IMR-90 (cell line): ENCODE measurements at regions not wholly inside any gene's neighbourhood (a gene's known extent, or its start where the extent isn't known, plus 50 kb on each side); places are given as distances from the start of the nearest gene placed in this dataset.

Experiments
- ATAC-seq: fragments of 200-7000 bp; cut with Tn5 transposase; 2 replicates; pipeline ENCODE4 v1.9.1; 2020; ENCODE audit warnings: low read depth, mild to moderate bottlenecking, moderate library complexity
- BruUV-seq: library from RNA; stranded (reverse); fragments of 400-500 nt; replicated peaks from 2 replicates; lab custom pipeline; 2021; lab: Mats Ljungman, UMichigan
- CTCF ChIA-PET: fragments of 300-600 bp; formaldehyde crosslinking; extraction: SDS; loops from one replicate; lab custom pipeline; 2021; ENCODE audit warnings: antibody characterized with exemption; lab: Yijun Ruan, JAX
- POLR2A ChIA-PET: fragments of 300-600 bp; sonication (Branson Sonifier 250); formaldehyde crosslinking; loops from one replicate; lab custom pipeline; 2022; ENCODE audit warnings: antibody characterized with exemption; ENCODE audit not compliant: unreplicated experiment; lab: Charles Lee
- DNase-seq: peaks from one replicate; pipeline ENCODE4 v3.0.0; 2013
- H2AFZ ChIP-seq: replicated peaks from 2 replicates; pipeline ENCODE3; 2013; ENCODE audit warnings: low read length, mild to moderate bottlenecking; ENCODE audit not compliant: poor library complexity
- H2AK5ac ChIP-seq: 2 replicates; pipeline ENCODE4 v1.6.1; 2013; ENCODE audit warnings: low read depth, low read length, inconsistent platforms
- H2AK9ac ChIP-seq: replicated peaks from 2 replicates; pipeline ENCODE3; 2013; ENCODE audit warnings: mild to moderate bottlenecking, low read depth, low read length, moderate library complexity; ENCODE audit not compliant: poor library complexity
- H2BK120ac ChIP-seq: 2 replicates; pipeline ENCODE4 v1.6.1; 2013; ENCODE audit warnings: low read depth, low read length, inconsistent platforms
- H2BK15ac ChIP-seq: 3 replicates; pipeline ENCODE4 v1.6.1; 2013; ENCODE audit warnings: low read depth, low read length, inconsistent platforms
- H2BK20ac ChIP-seq: 2 replicates; pipeline ENCODE4 v1.6.1; 2013; ENCODE audit warnings: low read depth, mild to moderate bottlenecking, inconsistent platforms, low read length, moderate library complexity
- H2BK5ac ChIP-seq: 2 replicates; pipeline ENCODE4 v1.6.1; 2013; ENCODE audit warnings: mild to moderate bottlenecking, low read depth, low read length, inconsistent platforms; ENCODE audit not compliant: poor library complexity, severe bottlenecking
- H3K14ac ChIP-seq: replicated peaks from 2 replicates; pipeline ENCODE4 v1.6.1; 2013; ENCODE audit warnings: low read depth, low read length, inconsistent platforms
- H3K18ac ChIP-seq: 2 replicates; pipeline ENCODE4 v1.6.1; 2013; ENCODE audit warnings: low read depth, low read length, control low read depth
- H3K23ac ChIP-seq: 2 replicates; pipeline ENCODE4 v1.6.1; 2013; ENCODE audit warnings: low read depth, low read length, inconsistent platforms
- H3K27ac ChIP-seq: 2 replicates; pipeline ENCODE4 v1.5.1; 2013; ENCODE audit warnings: mild to moderate bottlenecking, control low read depth, low read length; ENCODE audit not compliant: insufficient read depth
- H3K27me3 ChIP-seq: 2 replicates; pipeline ENCODE4 v1.6.1; 2013; ENCODE audit warnings: low read length; ENCODE audit not compliant: control insufficient read depth, insufficient read depth
- H3K36me3 ChIP-seq: 2 replicates; pipeline ENCODE4 v1.6.1; 2013; ENCODE audit warnings: low read length, mixed read lengths; ENCODE audit not compliant: control insufficient read depth, insufficient read depth
- H3K4ac ChIP-seq: 2 replicates; pipeline ENCODE4 v1.6.1; 2013; ENCODE audit warnings: low read depth, low read length, inconsistent platforms
- H3K4me1 ChIP-seq: 2 replicates; pipeline ENCODE4 v1.6.1; 2013; ENCODE audit warnings: low read length, mixed read lengths; ENCODE audit not compliant: control insufficient read depth, insufficient read depth
- H3K4me2 ChIP-seq: 2 replicates; pipeline ENCODE4 v1.6.1; 2013; ENCODE audit warnings: low read depth, mild to moderate bottlenecking, control low read depth, low read length, moderate library complexity
- H3K4me3 ChIP-seq: 2 replicates; pipeline ENCODE4 v1.5.1; 2013; ENCODE audit warnings: low read depth, mild to moderate bottlenecking, control low read depth, low read length, moderate library complexity; ENCODE audit not compliant: insufficient read depth
- H3K56ac ChIP-seq: 2 replicates; pipeline ENCODE4 v1.6.1; 2013; ENCODE audit warnings: low read length, inconsistent platforms; ENCODE audit not compliant: insufficient read depth; ENCODE audit errors: extremely low read depth
- H3K79me1 ChIP-seq, 2 experiments: 2 replicates each; pipeline ENCODE4 v1.6.1; 2013; ENCODE audit warnings: low read length in 2 of 2, inconsistent platforms in 1 of 2, low read depth in 1 of 2
- H3K9ac ChIP-seq: 2 replicates; pipeline ENCODE4 v1.6.1; 2013; ENCODE audit warnings: low read depth, low read length, control low read depth
- H3K9me1 ChIP-seq: 2 replicates; pipeline ENCODE4 v1.6.1; 2013; ENCODE audit warnings: low read length, inconsistent platforms; ENCODE audit not compliant: insufficient read depth
- H3K9me3 ChIP-seq: 2 replicates; pipeline ENCODE4 v1.6.1; 2013; ENCODE audit warnings: low read length; ENCODE audit not compliant: control insufficient read depth, insufficient read depth
- H4K20me1 ChIP-seq: 2 replicates; pipeline ENCODE4 v1.6.1; 2013; ENCODE audit warnings: low read length, inconsistent platforms; ENCODE audit not compliant: insufficient read depth
- H4K5ac ChIP-seq: 2 replicates; pipeline ENCODE4 v1.6.1; 2013; ENCODE audit warnings: mild to moderate bottlenecking, low read depth, low read length, control low read depth
- H4K8ac ChIP-seq, 2 experiments: 2 replicates each; pipeline ENCODE4 v1.6.1; 2013; ENCODE audit warnings: low read depth in 2 of 2, low read length in 2 of 2, control low read depth in 1 of 2, inconsistent platforms in 1 of 2
- H4K91ac ChIP-seq: 2 replicates; pipeline ENCODE4 v1.6.1; 2013; ENCODE audit warnings: low read depth, low read length, inconsistent platforms; ENCODE audit not compliant: insufficient read depth
- CEBPB ChIP-seq: IDR thresholded peaks from 2 replicates; pipeline ENCODE4 v1.6.1; 2012; ENCODE audit warnings: low read depth, low read length, improper control_type of control experiment
- FOS ChIP-seq: fragments of 150-350 bp; IDR thresholded peaks from 2 replicates; pipeline ENCODE4 v1.6.1; 2016; ENCODE audit warnings: low read depth, low read length
- RAD21 ChIP-seq: IDR thresholded peaks from 2 replicates; pipeline ENCODE4 v1.6.1; 2012; ENCODE audit warnings: low read length, improper control_type of control experiment
- RFX5 ChIP-seq: IDR thresholded peaks from 2 replicates; pipeline ENCODE4 v1.8.0; 2012; ENCODE audit warnings: low read depth, mild to moderate bottlenecking, low read length, moderate library complexity
- SMC3 ChIP-seq: fragments of 150-350 bp; IDR thresholded peaks from 2 replicates; pipeline ENCODE4 v1.6.1; 2016; ENCODE audit warnings: low read depth, mild to moderate bottlenecking, antibody characterized with exemption, low read length, moderate library complexity
- WGBS, 2 experiments: methylation state at CpG; one replicate each; pipeline versions ENCODE4 v1.1.5 to v1.1.7; 2013; ENCODE audit warnings: missing lambda C conversion rate in 2 of 2; ENCODE audit not compliant: insufficient read length in 1 of 2; ENCODE audit errors: extremely low coverage in 2 of 2; 5-methylcytosine and 5-hydroxymethylcytosine counted together
- dilution Hi-C: fragments of 300-500 bp; cut with HindIII; formaldehyde crosslinking; loops from one replicate; pipeline ENCODE4 v1.14.3; 2018; ENCODE audit warnings: low sequenced_read_pairs; ENCODE audit not compliant: unreplicated experiment
- in situ Hi-C: fragments of 300-500 bp; cut with MboI; formaldehyde crosslinking; loops from 3 replicates; pipeline ENCODE4 v1.14.3; 2019; ENCODE audit warnings: low sequenced_read_pairs, inconsistent platforms, mixed read lengths
- intact Hi-C: fragments of 100-400 bp; cut with micrococcal nuclease; formaldehyde crosslinking; loops from 2 replicates; pipeline ENCODE4 v1.10.0; 2022
- TF ChIP-seq, protein P1 (sequence below): conservative IDR thresholded peaks from 2 replicates; pipeline ENCODE4 v1.5.1; 2012; ENCODE audit warnings: mild to moderate bottlenecking, low read depth, low read length, improper control_type of control experiment
- TF ChIP-seq, protein P2 (sequence below): fragments of 150-350 bp; IDR thresholded peaks from 2 replicates; pipeline ENCODE4 v1.6.1; 2017; ENCODE audit warnings: mild to moderate bottlenecking, antibody characterized with exemption, low read length, low read depth

DNA sequence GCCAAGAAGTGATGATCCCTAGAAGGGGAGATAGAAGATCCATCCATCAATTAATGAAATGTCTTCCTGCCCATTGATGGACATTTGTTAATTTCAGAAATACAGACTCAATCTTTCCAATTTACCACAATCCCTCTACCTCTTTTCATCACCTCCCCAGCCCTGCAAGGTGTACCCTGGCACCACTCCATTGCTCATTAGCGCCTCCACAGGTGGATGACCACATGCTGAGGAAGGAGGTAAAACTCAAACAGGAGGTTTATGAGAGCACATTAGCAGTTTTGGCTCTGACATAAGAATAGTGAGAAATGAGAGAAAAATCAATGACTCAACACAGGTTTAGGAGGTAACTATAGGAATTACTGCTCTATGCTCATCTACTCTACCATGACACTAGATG, 208.0 kb downstream of the C1D start:
- no peak overlapping the region for H2BK20ac ChIP-seq
- H3K4me3 ChIP-seq, result no peak overlapping the region
- H3K9ac ChIP-seq, result no peak overlapping the region
- no peak overlapping the region for H2BK120ac ChIP-seq
- no peak overlapping the region for H3K4ac ChIP-seq
- ChIA-PET CTCF (interaction anchor here (1.2 kb wide), 1 partner anchor 11 kb away, joined by 4 read pairs; no protein-coding TSS in a partner anchor), POLR2A (no interaction called here)
- no peak overlapping the region for H3K56ac ChIP-seq
- H3K4me1 ChIP-seq, result no peaks in the 10 kb centered on the region
- H3K36me3 ChIP-seq, result no peaks in the 10 kb centered on the region
- ATAC-seq, result no peak
- intact Hi-C loops (no loop called here), in situ Hi-C loops (no loop called here), dilution Hi-C loops (no loop called here)
- H3K4me2 ChIP-seq, result no peak overlapping the region
- H3K27me3 ChIP-seq, result peaks cover 12% of the 10 kb centered on the region
- no peak overlapping the region for H2BK15ac ChIP-seq
- no peaks in the 10 kb centered on the region for H3K9me1 ChIP-seq
- H3K18ac ChIP-seq, result no peak overlapping the region
- no peak overlapping the region for H2AK5ac ChIP-seq
- H3K14ac ChIP-seq, result no peak overlapping the region
- H3K23ac ChIP-seq, result no peak overlapping the region
- no peak overlapping the region for H2AFZ ChIP-seq
- no peak overlapping the region for H2BK5ac ChIP-seq
- no peaks in the 10 kb centered on the region for H3K79me1 ChIP-seq
- no peak overlapping the region for H4K8ac ChIP-seq
- TF ChIP-seq, protein P1, sequence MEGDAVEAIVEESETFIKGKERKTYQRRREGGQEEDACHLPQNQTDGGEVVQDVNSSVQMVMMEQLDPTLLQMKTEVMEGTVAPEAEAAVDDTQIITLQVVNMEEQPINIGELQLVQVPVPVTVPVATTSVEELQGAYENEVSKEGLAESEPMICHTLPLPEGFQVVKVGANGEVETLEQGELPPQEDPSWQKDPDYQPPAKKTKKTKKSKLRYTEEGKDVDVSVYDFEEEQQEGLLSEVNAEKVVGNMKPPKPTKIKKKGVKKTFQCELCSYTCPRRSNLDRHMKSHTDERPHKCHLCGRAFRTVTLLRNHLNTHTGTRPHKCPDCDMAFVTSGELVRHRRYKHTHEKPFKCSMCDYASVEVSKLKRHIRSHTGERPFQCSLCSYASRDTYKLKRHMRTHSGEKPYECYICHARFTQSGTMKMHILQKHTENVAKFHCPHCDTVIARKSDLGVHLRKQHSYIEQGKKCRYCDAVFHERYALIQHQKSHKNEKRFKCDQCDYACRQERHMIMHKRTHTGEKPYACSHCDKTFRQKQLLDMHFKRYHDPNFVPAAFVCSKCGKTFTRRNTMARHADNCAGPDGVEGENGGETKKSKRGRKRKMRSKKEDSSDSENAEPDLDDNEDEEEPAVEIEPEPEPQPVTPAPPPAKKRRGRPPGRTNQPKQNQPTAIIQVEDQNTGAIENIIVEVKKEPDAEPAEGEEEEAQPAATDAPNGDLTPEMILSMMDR, result no peak
- TF ChIP-seq SMC3, result no peak
- TF ChIP-seq, protein P2, sequence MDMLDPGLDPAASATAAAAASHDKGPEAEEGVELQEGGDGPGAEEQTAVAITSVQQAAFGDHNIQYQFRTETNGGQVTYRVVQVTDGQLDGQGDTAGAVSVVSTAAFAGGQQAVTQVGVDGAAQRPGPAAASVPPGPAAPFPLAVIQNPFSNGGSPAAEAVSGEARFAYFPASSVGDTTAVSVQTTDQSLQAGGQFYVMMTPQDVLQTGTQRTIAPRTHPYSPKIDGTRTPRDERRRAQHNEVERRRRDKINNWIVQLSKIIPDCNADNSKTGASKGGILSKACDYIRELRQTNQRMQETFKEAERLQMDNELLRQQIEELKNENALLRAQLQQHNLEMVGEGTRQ, result no peak
- TF ChIP-seq RFX5, result no peak
- no peak for TF ChIP-seq CEBPB
- TF ChIP-seq FOS, result no peak
- no peak for TF ChIP-seq RAD21
- no peak overlapping the region for H3K27ac ChIP-seq
- H4K5ac ChIP-seq, result no peak overlapping the region
- no peak overlapping the region for H4K91ac ChIP-seq
- H4K20me1 ChIP-seq, result no peaks in the 10 kb centered on the region
- H2AK9ac ChIP-seq, result no peak overlapping the region
- no peaks in the 10 kb centered on the region for H3K9me3 ChIP-seq
- no CpG with 5 or more reads among the region's 1 CpG for WGBS, 2 experiments
- no TSS peak for BruUV-seq
- DNase-seq, result no peak
